H1 (cell line): ENCODE measurements at regions not wholly inside any gene's neighbourhood (a gene's known extent, or its start where the extent isn't known, plus 50 kb on each side); places are given as distances from the start of the nearest gene placed in this dataset.

ENCODE experiments used
- CEBPB ChIP-seq: IDR thresholded peaks from 2 replicates; pipeline ENCODE4 v1.6.1; 2012; ENCODE audit warnings: low read depth, low read length
- CHD1 ChIP-seq: IDR thresholded peaks from 2 replicates; pipeline ENCODE4 v1.6.1; 2012; ENCODE audit warnings: low read depth, low read length, improper control_type of control experiment
- CHD7 ChIP-seq: fragments of 300-600 bp; sonication (generic); IDR thresholded peaks from 2 replicates; pipeline ENCODE4 v1.7.1; 2012; ENCODE audit warnings: low read length, moderate library complexity, mild to moderate bottlenecking, inconsistent platforms; ENCODE audit not compliant: insufficient replicate concordance
- CTCF ChIP-seq, 3 experiments: IDR thresholded peaks; 1 replicate in 2 of 3; 2 replicates in 1 of 3; pipeline versions ENCODE4 v1.5.1 to v1.6.1; 2011; ENCODE audit warnings: low read length in 3 of 3, mild to moderate bottlenecking in 3 of 3, inconsistent platforms in 2 of 3, low read depth in 1 of 3, moderate library complexity in 1 of 3; ENCODE audit not compliant: insufficient read depth in 1 of 3; ENCODE audit errors: control extremely low read depth in 1 of 3
- FOSL1 ChIP-seq: IDR thresholded peaks from 2 replicates; pipeline ENCODE4 v1.6.1; 2011; ENCODE audit warnings: mild to moderate bottlenecking, low read depth, low read length, moderate library complexity; ENCODE audit not compliant: insufficient read depth
- HDAC6 ChIP-seq: IDR thresholded peaks from one replicate; pipeline ENCODE4 v1.7.1; 2012; ENCODE audit warnings: low read depth, mild to moderate bottlenecking, inconsistent platforms, low read length, moderate library complexity
- JUN ChIP-seq: IDR thresholded peaks from 2 replicates; pipeline ENCODE4 v1.6.1; 2011; ENCODE audit warnings: low read depth, mild to moderate bottlenecking, improper control_type of control experiment, low read length
- NRF1 ChIP-seq: IDR thresholded peaks from 2 replicates; pipeline ENCODE4 v1.6.1; 2011; ENCODE audit warnings: mild to moderate bottlenecking, low read depth, low read length, improper control_type of control experiment
- SP2 ChIP-seq: IDR thresholded peaks from 2 replicates; pipeline ENCODE4 v1.6.1; 2012; ENCODE audit warnings: mild to moderate bottlenecking, low read length, inconsistent platforms
- SP4 ChIP-seq: IDR thresholded peaks from 2 replicates; pipeline ENCODE4 v1.6.1; 2012; ENCODE audit warnings: low read length, inconsistent platforms
- TAF7 ChIP-seq: optimal IDR thresholded peaks from 2 replicates; pipeline ENCODE3; 2011; ENCODE audit warnings: low read depth, mild to moderate bottlenecking, inconsistent platforms, low read length, moderate library complexity, borderline replicate concordance

- no peak for TF ChIP-seq CHD7
- TF ChIP-seq FOSL1, result no peak
- TF ChIP-seq NRF1, result no peak
- no peak for TF ChIP-seq CEBPB
- TF ChIP-seq SP4, result no peak
- no peak for TF ChIP-seq JUN
- no peak for TF ChIP-seq CTCF (IDR thresholded peaks at IDR 0.05; ENCODE audit: control extremely low read depth in 1 of 3, insufficient read depth in 1 of 3, low read depth in 1 of 3, low read length in 3 of 3)
- TF ChIP-seq CHD1, result no peak
- no peak for TF ChIP-seq TAF7
- no peak for TF ChIP-seq SP2
- no peak for TF ChIP-seq HDAC6
These were observed 185.2 kb downstream of the RPLP1 start (continued) for GRCh38 chr15:69637818-69638217.
